GM12892 (cell line): ENCODE measurements at regions not wholly inside any gene's neighbourhood (a gene's known extent, or its start where the extent isn't known, plus 50 kb on each side); places are given as distances from the start of the nearest gene placed in this dataset.

Experiments used
- DNase-seq: peaks from one replicate; pipeline ENCODE4 v3.0.0; 2011; ENCODE audit not compliant: insufficient read length
- FAIRE-seq: peaks from 2 replicates; lab custom pipeline; 2011; peaks lifted over from hg19 to GRCh38; lab: Jason Lieb, UNC
- POLR2A ChIP-seq: IDR thresholded peaks from 2 replicates; pipeline ENCODE4 v1.6.1; 2011; ENCODE audit warnings: low read depth, low read length, control low read depth
- POLR2AphosphoS5 ChIP-seq: IDR thresholded peaks from 2 replicates; pipeline ENCODE4 v1.6.1; 2011; ENCODE audit warnings: low read depth, low read length, control low read depth
- TAF1 ChIP-seq: IDR thresholded peaks from 2 replicates; pipeline ENCODE4 v1.6.1; 2011; ENCODE audit warnings: low read depth, mild to moderate bottlenecking, control low read depth, low read length, borderline replicate concordance

GRCh38 chr10:131437556-131438475 lies 126.3 kb upstream of the TCERG1L start:
- TF ChIP-seq POLR2A: no peak
- no peak for TF ChIP-seq TAF1
- no peak for TF ChIP-seq POLR2AphosphoS5
- FAIRE-seq: no peak
- DNase-seq: no peak

GRCh38 chr10:131438665-131439064 lies 127.1 kb upstream of the TCERG1L start:
- no peak for DNase-seq
- TF ChIP-seq POLR2A (no peak), TAF1 (no peak), POLR2AphosphoS5 (no peak)
- no peak for FAIRE-seq

DNA sequence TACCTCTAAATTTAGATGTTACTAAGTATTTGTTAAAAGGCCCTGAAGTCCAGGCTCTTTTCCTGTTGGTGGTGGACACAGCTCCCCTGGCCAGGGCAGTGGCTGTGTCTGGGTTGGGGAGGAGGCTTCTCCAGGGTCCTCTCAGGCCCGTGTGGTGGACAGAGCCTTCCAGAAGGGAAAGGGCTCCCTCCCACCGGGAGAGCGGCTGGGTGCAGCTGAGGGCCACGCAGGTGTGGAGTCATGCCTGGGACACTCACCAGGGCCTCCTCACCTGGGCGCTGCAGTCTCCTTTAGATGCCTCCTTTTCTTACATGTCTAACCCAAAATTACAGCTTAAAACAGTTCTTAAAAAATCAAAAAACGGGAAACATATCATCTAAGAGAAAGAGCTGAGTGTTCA lies 128.2 kb upstream of the TCERG1L start:
- TF ChIP-seq POLR2A (no peak), POLR2AphosphoS5 (no peak), TAF1 (no peak)
- FAIRE-seq: no peak

GRCh38 chr10:131440405-131441360 lies 129.2 kb upstream of the TCERG1L start:
- FAIRE-seq: no peak
- no peak for TF ChIP-seq TAF1
- TF ChIP-seq POLR2AphosphoS5: no peak
- no peak for TF ChIP-seq POLR2A

More for the DNA sequence above, 128.2 kb upstream of the TCERG1L start:
- no peak for DNase-seq

GRCh38 chr10:131442271-131442670 lies 130.8 kb upstream of the TCERG1L start:
- TF ChIP-seq POLR2A (no peak), TAF1 (no peak), POLR2AphosphoS5 (no peak)
- FAIRE-seq (no peak), DNase-seq (no peak)

More at GRCh38 chr10:131440405-131441360, 129.2 kb upstream of the TCERG1L start:
- DNase-seq: no peak

GRCh38 chr10:131444286-131444685 lies 132.8 kb upstream of the TCERG1L start:
- FAIRE-seq (no peak), DNase-seq (no peak)

GRCh38 chr10:131444862-131445461 lies 133.4 kb upstream of the TCERG1L start:
- FAIRE-seq: no peak
- no peak for DNase-seq

More at GRCh38 chr10:131444286-131444685, 132.8 kb upstream of the TCERG1L start:
- TF ChIP-seq TAF1 (no peak), POLR2AphosphoS5 (no peak), POLR2A (no peak)

DNA sequence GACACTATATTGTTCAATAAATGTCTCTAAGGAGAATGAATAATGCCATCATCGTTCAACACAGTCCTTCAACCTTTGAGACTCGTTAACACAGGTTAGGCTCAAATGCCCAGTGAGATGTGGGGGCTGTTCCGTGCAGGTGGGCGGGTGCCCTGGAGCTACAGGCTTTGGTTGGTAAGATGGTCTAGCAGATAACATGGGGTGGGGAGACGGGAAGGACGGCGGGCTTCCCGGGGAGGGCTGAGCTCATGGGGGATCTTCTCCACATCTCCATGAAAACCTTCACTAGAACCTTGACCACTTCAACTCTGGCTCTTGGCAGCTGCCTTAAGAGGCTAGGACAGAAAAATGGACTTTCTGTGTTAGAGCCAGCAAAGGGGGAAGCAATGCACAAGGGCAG lies 134.1 kb upstream of the TCERG1L start:
- TF ChIP-seq POLR2A (no peak), TAF1 (no peak), POLR2AphosphoS5 (no peak)
- FAIRE-seq (no peak), DNase-seq (no peak)

More at GRCh38 chr10:131444862-131445461, 133.4 kb upstream of the TCERG1L start:
- TF ChIP-seq POLR2A (no peak), TAF1 (no peak), POLR2AphosphoS5 (no peak)

DNA sequence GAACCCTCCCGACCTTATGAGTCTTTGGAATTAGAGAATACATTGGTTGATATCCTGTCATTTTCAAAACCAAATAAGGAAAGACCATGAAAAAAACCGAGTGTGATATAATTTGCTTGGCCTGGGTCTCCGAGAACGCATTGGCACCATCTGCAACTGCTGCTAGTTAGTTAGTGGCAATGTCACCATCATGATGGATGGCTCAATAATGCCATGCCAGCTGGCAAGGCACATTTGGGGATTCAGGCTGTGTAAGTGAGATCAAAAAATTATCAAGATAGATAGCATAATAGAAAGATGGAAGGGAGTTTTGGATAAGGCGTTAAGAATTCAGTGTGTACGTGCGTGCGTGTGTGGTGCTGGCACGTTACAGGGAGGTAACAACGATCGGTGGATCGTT lies 134.7 kb upstream of the TCERG1L start:
- TF ChIP-seq POLR2AphosphoS5 (no peak), POLR2A (no peak), TAF1 (no peak)
- DNase-seq: no peak
- no peak for FAIRE-seq

DNA sequence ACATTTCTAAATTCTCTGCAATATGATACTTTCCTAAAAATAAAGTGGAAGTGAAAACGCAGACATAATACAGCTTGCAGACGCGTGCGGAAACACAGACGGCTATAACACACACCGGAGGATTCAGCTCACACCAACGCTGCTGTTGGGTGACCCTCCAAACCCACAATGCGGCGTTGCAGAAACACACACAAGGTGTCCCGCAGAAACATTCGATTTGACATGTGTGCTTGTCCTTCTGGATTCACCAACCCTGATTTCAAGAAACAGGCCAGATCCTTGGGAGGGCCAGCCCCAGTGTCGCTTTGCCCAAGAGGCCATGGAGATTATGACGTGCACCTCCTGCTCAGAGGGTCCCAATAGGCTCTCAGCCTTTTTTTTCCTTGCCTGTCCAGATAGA lies 136.7 kb upstream of the TCERG1L start:
- DNase-seq (no peak), FAIRE-seq (no peak)
- TF ChIP-seq POLR2AphosphoS5 (no peak), TAF1 (no peak), POLR2A (no peak)
